DMS114 treated with DMSO at 0.1 percent for 48 hours (cell line): ENCODE measurements at regions not wholly inside any gene's neighbourhood (a gene's known extent, or its start where the extent isn't known, plus 50 kb on each side); places are given as distances from the start of the nearest gene placed in this dataset.
"Not testable (repeated sequence)": the region's sequence is repeated elsewhere in the genome, so short reads cannot be mapped to it uniquely, and the experiment has no call there.

ENCODE experiments used
- DNase-seq: peaks from one replicate; lab custom pipeline; 2025; ENCODE audit not compliant: unreplicated experiment; lab: John Stamatoyannopoulos, UW

DNA sequence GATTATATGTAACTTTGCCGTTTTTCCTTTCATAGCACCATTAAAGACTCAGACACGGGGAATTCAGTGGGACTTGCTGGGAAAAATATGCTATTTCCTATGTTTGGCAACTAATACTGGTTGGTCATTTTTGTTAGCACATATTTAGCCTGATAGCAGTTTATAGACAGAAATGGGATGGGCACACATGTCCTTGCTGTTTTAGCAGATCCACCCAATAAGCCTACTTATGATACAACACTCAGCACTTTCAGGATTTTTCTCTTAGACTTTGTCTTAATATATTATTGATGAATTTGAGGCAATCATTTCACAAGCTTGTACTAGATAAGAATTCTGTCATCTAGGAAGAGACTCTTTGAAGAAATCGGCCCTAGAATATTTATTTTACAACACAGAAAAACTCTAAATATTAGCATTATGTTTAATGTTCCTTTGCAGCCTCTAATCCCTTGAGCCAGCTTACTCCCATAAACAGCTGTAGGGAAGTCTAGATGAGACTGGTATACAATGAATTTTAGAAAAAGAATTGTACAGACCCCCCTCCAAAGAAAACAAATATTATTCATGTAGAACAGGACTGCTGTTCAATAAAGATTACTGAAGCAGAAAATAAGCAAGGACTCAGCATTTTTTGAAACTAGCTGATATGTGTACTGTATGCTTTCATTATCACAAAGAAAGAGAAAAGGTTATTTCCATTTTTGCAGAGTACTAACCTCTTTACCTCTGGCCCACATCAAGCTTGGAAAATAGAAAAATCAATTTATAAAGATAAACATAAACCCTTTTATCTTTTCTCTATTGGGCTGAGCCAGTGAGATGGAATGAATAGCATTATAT is 656.8 kb upstream of the SGO1 start:
- DNase-seq: no peak

DNA sequence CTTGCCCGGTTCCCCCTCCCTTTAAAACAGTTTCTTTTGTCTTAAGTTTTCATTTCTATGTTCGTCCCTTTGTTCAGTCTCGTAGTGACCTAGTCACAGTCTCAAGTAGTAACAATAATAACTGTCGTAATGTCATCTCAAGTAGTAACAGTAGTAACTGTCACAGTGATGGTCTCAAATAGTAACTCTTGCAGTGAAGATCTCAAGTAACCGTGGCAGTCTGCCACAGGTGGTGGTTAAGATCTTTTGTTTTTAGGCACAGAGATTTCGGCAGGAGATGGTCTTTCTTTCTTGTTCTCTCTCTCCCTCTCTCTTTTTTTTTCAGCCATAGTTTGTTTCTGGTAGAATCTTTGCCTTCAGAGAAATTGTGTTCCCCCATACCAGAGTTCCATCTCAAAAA is 656.0 kb upstream of the SGO1 start:
- no peak for DNase-seq

DNA sequence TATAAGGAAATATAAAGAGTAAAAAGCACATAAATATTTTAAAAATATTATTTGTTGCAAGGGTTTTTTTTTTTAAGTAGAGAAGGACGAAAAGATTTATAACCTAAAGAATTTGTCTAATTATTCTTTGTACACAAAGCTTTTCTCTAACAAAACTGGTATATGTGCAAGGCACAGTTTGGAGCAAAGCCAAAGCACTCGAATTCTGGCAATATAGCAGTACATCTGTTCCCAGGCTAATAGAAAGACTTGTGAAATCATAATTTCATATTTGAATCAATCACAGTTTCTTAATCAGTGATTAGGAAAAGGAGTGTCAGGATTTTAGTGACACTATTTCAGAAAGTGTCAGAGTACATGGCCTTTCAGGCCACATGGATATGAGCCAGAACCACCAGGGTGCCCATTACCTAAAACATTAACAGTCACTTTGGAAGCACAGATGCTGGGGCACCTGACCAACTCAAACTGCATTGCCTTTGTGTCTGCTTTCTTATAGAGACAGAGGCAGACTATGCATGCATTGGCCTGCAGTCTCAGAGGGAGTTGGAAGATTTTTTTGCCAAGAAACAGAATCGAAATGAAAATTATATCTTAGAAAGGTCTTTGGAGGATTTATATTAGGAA is 651.8 kb upstream of the SGO1 start:
- DNase-seq: no peak

DNA sequence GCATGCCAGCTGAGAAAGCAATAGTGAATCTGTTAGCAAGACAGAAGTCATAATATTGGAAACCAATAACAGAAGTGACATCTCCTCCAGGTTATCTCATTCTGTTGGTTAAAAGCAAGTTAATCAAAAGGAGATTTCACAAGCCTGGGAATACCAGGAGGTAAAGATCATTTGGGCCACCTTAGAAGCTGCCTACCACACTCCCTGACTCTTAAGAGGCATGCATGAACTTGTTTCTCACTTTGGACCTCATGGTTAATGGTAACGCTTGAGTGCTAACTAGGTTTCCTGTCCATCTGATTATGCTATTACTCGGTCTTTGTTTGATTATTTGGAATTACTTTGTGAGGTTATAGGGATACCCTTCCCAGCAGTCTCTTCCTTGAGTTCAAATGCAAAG is 650.8 kb upstream of the SGO1 start:
- DNase-seq: no peak

DNA sequence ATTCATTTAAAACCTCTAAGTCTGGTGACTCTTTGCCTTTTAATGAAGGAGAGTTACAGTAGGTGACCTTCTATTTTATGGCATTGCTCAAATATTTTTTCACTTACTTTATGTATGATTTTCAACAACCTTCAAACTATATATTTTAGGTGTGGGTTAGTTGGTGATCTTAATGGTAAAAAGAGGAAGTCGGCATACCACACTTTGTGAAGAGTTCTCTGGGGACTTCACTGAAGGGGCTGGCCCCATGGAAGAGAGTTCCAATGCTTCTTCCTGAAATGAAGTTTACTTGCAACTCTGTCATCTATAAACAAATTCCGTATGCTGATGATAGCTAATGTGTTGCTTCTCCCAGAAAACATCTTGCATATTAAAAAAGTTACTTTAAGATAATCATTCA is 647.0 kb upstream of the SGO1 start:
- no peak for DNase-seq

DNA sequence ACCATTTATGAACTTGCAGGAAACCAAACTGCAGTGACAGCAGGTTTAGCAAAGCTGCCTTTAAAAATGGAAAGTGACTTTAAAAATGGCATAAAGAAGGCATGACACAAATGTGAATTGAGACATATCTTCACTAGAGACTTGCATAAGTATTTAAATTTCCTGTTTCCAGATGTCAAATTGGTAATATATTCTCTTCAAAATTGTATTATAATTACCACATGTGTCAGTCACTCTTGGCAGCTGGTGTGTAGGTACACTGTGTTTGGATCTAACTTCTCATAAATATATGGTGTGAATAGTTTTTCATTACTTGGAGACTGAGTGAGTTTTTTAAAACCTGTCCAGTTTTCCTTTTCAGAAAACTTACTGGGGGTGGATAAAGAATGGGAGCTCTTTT is 636.2 kb upstream of the SGO1 start:
- no peak for DNase-seq

DNA sequence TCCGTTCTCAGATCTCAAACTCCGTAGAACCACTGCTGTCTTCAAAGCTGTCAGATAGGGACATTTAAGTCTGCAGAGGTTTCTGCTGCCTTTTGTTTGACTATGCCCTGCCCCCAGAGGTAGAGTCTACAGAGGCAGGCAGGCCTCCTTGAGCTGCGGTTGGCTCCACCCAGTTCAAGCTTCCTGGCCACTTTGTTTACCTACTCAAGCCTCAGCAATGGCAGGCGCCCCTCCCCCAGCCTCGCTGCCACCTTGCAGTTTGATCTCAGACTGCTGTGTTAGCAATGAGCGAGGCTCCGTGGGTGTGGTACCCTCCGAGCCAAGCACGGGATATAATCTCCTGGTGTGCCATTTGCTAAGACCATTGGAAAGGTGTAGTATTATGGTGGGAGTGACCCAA is 634.9 kb upstream of the SGO1 start:
- DNase-seq: not testable (repeated sequence)

DNA sequence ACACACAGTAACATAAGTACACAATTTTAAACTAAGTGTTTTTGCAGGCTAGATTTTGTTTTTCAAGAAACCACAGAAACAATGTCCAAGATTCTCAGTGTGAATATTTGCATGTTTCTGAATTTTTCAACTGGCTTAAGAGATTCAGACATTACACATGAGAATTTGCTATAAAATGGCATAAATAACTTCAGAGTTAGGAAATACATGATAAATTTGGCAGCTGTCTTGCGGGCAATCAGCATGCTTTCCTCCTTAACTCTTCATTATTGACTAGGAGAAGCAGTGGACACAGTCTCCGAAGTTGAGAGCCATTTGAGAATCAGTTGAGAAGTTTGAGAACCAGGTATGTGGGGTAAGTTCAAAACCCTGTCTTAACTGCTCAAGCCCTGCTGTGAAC is 625.6 kb upstream of the SGO1 start:
- no peak for DNase-seq

DNA sequence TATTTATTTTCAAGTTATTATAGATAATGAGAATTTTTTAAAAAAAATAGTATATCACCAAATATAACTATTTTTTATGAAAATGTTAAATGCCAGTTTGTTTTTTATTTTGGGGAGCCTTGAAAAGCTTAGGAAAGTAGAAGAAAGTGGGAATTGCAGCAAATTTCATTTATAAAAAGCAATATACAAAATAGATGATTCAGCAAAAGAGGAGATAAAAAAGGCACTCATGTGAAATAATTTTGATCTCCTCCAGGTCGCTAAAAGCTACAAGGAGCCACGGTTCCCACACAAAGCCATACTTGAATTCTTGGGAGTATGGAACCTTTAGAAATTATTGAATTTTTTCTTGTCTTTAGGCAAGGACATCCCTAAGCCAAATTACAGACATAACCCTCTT is 625.0 kb upstream of the SGO1 start:
- no peak for DNase-seq

DNA sequence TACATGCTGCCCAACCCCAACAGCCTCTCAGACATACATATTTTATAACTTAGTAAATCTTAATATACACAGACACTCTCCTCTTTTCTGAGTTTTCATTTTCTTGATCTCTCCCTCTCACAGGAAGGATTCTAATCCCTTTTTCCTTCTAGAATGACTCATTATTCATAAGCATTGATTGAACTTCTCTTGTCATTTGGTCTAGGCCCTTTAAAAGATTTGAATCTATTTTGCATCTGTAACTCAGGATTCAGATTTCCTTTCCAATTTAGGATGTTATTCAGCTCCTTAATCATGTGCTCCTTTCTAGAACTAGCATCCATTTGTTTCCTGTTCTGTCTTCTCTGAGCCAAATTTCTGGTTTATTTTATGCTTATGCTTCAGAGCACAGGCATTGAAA is 624.5 kb upstream of the SGO1 start:
- no peak for DNase-seq

DNA sequence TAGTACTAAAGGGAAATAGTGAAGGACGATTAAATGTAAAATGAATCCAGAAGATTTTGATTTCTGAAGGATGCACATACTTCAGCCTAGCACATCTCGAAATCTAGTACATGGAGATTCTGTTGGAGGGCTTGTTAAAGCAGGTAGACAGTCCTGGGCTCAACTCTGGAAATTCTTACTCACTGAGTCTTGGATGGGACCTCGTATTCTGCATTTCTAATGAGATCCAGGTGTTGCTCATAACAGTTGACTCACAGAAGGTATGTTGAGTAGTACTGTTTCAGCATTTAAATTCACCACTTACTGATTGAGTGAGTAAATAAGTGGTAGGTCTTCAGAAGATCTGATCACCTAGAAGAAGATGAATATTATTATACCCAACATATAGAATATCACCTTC is 623.4 kb upstream of the SGO1 start:
- no peak for DNase-seq

DNA sequence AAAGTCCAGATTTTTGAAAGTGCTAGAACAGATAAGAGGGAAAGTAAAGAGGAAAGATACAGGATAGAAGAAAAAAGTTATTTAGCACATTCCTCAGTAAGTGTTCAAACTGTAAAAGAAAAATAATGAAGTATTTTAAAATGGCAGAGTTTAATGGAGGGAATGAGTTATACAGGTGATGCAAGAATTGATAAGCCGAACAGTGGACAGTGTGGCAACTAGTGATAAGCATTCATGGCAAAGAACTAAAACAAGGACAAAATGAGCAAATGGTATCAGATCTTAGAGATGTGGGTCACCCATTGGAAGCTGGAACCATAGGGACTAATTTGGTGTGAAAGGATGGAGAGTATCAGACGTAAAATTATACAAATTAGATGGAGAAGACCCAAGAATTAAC is 622.9 kb upstream of the SGO1 start:
- DNase-seq: no peak

DNA sequence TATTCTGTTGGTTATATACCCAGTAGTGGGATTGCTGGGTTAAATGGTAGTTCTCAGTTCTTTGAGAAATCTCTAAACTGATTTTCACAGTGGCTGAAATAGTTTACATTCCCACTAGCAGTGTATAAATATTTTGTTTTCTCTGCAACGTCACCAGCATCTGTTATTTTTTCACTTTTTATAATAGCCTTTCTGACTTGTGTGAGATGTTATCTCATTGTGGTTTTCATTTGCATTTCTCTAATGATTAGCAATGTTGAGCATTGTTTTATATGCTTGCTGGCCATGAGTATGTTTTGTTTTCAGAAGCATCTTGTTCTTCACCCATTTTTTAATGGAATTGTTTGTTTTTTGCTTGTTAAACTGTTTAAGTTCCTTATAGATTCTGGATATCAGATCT is 612.7 kb upstream of the SGO1 start:
- no peak for DNase-seq

DNA sequence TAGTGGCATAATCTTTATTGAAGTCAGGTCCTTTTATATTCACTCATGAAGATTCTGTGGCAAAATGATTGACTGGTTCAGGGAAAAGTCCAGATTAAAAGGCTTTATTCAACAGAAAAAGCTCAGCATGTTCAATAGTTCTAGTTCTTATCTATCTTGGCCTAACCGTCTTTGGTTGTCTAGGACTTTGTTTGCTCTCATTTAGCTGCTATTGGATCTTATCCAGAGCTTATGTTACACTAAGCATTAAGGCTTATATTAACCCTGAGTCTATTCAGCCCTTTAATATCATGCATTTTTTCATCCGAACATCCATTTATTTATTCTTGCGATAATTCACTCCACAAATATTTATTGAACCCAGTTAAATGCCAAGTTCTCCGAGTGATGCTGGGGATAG is 601.0 kb upstream of the SGO1 start:
- no peak for DNase-seq

DNA sequence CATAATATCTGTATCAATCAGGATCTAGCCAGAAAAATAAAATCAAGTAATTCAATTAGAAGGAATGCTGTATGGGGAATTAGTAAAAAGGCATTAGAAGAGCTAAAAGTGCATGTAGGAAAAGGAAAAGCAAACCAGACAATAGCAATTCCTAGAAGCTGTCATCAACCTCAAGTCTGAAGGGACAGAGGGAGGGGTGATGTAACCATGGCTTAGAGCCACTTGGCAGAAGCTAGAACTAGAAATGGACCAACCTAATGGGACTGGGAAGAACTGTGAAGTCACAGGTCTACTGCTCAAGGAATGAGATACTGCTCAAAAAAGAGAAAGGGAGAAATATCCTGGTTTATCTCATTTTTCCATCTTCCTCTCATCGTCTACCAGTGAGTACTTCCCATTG is 590.7 kb upstream of the SGO1 start:
- no peak for DNase-seq

DNA sequence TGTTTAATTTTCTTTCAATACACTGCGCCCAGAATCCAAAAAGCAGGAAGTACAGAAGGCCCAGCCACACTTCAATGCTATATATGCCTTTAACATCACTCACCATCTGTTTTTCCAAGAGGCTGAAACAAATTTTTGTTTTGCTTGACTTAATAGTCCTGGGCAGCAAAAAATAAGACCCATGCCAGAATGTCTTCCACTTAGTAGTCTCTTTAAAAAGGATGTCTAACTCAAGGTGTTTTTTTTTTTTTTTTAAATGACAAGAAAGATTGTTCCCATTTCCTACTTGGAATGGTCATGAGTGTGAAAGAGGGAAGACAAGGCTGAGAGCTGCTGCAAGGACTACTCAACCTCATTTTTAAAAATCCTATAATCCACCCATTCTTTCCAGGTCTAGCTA is 590.3 kb upstream of the SGO1 start:
- DNase-seq: no peak

DNA sequence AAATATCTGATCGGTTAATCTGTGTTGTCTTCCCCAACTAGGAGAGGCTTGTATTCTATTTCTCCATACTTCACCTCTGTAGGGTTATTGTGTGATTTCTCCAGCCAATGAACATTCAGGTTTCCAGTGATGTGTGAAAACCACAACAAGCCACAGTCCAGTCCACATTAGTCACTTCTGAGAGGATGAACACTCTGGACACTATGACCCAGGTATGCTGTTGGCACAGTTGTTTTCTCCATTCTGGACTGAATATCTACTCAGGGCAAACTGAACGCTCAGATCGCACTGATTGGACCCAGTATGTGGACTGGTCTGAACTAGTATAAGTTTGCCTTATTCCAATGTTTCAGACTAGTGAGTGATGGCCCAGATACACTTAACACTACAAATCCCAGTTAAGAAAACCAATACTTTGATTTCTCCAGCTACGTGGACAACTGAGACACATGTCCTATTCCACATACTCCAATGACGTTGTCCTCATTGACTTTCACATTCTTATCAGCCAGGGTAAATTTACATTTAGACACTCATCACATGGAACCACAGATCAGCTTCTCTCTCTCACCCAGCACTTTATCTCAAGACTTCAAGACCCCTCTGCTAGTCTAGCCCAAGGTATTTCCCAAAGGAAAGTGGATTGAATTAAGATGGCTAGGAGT is 587.4 kb upstream of the SGO1 start:
- DNase-seq: no peak

DNA sequence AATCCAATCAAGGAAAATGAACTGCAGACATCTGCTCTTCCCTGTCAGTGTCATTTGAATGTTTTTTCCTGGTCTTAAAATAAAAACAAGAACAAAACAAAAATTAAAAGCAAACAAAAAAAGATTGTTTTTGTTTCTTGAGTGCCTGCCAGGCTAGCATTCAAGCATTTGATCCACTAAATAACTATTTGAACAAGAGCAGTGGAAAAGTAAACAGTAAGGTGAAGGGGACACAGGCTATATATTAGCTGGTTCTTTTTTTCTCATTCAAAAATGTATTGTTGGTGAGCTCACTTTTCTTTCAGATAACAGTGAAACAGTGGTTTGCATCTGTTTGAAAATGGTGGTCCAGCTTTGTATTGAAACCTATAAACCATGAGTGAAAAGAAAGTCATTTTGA is 586.9 kb upstream of the SGO1 start:
- DNase-seq: no peak

DNA sequence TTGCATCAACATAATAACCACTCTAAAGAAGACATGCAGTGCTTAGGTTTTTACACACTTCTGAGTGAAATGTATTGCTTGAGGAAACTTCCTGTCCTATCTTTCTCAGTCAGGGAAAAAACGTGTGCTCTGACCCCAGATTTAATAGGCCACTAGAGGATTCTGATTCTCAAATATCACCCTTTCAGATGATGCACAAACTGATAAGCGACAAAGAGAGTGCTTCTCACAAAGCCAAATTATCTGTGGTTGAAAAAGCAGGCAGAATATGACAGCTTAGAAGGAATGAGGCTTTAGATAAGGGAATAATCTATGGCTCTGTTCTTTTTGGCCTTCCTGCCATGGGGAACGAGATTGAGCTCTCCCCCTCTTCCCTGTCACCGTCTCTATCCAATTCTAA is 583.4 kb upstream of the SGO1 start:
- DNase-seq: no peak

DNA sequence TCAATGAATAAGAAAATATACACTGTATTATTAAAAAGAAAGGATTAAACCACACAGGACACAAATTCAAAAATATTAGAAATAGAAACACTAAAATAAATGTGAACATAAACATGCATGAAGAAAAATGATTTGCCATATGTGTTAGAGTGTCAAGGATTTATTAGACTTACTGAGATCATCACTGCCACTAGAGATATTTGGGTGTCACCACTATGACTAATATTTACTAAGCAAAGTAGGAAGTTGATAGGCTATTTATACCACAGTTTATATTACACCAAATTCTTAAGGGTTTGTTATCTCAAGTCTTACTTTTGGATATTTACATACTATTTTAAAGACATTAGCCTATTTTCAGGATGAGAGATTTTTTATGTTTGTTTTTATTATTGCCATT is 575.0 kb upstream of the SGO1 start:
- DNase-seq: no peak

DNA sequence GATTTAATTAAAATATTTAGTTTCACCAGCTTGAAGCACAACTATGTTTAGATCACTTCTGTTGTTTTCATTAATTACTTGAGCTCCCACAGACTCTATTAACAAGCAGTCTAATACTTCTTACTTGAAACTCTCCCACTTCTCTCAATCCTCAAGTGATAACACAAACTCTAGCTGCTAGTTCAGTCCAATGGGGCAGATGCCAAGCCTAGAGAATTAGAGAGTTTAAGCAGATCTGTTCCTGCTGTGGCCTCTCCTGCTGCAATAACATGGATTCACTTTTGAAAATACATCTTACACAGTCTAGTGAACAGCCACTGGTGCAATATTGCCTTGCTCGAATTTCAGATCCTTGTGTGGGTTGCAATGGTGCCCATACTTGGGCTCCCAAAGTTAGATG is 566.4 kb upstream of the SGO1 start:
- DNase-seq: no peak

DNA sequence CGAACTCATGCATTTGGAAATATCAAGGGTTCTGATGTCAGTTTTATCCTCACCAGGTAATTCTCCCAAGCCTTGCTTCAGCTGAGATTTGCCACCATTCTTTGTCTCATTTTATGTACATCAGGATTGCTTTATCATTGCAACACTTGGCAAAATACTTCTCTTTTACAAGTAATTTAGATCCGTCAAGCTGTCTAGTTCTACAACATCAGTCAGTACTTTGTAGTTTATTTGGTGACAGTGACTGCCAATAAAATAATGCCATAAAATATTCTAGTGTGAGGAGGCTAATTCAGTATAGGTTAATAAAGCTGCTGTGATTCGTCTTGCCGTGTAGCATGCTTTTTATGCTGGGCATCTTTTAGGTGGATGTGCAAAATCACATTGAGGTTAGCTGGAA is 565.3 kb upstream of the SGO1 start:
- no peak for DNase-seq
